GM12875 (cell line): ENCODE measurements at regions not wholly inside any gene's neighbourhood (a gene's known extent, or its start where the extent isn't known, plus 50 kb on each side); places are given as distances from the start of the nearest gene placed in this dataset.

ENCODE experiments used
- H3K4me3 ChIP-seq: one replicate; pipeline ENCODE4 v1.5.1; 2011; ENCODE audit warnings: low read depth, low read length, control low read depth
- TF ChIP-seq, protein P1 (sequence below): IDR thresholded peaks from 2 replicates; pipeline ENCODE4 v1.5.1; 2011; ENCODE audit warnings: low read depth, mild to moderate bottlenecking, control low read depth, inconsistent platforms, low read length, moderate library complexity, borderline replicate concordance; ENCODE audit not compliant: insufficient read depth

DNA sequence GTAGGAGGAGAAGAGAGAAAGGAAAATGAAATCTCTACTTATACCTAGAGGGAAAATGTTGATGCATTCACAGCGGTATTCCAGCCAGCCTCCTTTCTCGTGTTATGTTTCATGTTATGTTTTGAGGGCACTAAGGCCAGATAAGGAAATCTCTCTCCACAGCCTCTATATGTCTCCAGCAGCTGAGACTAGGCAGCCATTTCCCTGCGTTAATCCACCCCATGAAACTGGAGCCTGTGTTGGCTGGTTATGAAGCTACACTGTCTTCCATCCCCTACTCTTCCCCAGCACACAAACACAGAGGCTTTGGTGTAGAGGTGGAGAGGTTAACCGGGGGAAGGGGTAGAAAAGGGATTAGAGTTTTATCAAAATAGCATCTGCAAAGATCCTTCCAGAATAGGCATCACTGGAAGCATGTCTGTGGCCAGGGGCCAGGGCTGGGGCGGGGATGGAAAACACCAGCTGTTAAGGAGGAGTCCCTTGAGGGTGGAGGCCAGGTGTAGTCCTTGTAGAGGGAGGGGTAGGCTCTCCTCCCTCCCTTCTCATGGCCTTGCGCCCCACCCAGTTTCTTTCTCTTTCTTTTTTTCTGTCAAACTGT lies 100.9 kb upstream of the TNP1 start:
- TF ChIP-seq, protein P1, sequence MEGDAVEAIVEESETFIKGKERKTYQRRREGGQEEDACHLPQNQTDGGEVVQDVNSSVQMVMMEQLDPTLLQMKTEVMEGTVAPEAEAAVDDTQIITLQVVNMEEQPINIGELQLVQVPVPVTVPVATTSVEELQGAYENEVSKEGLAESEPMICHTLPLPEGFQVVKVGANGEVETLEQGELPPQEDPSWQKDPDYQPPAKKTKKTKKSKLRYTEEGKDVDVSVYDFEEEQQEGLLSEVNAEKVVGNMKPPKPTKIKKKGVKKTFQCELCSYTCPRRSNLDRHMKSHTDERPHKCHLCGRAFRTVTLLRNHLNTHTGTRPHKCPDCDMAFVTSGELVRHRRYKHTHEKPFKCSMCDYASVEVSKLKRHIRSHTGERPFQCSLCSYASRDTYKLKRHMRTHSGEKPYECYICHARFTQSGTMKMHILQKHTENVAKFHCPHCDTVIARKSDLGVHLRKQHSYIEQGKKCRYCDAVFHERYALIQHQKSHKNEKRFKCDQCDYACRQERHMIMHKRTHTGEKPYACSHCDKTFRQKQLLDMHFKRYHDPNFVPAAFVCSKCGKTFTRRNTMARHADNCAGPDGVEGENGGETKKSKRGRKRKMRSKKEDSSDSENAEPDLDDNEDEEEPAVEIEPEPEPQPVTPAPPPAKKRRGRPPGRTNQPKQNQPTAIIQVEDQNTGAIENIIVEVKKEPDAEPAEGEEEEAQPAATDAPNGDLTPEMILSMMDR = no peak
- H3K4me3 ChIP-seq = no peak overlapping the region

DNA sequence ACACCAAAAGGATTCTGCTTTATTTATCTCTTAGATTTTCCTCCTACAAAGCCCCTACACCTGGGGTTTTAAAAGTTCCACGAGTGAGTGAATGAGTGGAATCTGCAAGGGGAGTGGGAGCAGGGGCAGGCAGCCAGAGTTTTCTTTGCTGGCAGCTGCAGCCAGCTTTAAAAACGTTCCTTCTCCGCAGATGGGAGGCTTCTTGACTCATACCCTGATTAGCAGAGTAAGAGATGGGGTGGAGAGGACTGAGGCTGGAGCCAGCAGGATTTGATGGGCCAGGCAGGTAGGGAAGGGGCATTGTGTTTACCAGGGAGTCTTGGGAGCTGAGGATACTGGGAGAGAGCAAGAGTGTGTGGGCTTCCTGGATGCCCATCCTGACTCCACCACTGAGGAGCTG lies 99.6 kb upstream of the TNP1 start:
- no peak overlapping the region for H3K4me3 ChIP-seq
- TF ChIP-seq, protein P1 = no peak

DNA sequence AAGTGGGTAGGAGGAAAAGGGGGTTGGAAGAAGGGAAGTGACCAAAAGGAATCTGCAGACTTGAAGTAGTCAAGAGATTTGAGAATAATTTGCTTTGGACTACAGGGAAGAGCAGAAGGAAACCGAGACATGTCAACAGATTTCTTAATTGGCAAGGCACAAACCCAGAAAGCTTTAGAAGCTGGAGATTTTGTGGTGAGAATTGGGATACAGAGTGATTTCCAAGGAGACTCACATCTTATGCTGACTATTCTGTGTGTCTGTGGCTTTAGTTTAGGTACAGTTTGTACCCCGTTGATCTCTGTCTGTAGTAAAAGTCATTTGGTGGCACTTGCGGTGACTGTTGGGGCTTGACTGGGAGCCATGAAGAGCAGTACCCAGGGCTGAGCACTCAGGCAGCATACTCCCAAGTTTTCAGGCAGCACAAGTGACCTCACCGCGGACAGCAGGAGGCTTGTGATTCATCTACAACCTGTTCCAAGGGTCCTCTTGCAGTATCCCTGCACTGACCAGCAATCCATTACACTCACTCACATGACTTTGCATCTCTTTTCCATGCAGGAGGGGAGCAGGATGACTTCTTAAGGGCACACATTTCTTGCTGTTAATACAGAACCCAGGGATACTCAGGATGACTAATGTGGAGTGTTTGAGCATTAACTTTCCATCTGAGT lies 97.1 kb upstream of the TNP1 start:
- TF ChIP-seq, protein P1 = no peak
- H3K4me3 ChIP-seq = no peak overlapping the region

DNA sequence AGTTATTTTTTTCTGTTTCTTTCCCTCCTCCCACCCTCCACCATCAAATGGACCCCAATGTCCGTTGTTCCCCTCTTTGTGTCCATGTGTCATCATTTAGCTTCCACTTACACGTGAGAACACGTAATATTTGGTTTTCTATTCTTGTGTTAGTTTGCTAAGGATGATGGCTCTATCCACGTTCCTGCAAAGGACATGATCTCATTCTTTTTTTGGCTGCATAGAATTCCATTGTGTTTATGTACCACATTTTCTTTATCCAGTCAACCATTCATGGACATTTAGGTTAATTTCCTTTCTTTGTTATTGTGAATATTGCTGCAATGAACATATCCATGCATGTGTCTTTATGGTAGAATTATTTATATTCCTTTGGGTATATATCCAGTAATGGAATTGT lies 91.3 kb upstream of the TNP1 start:
- no peak overlapping the region for H3K4me3 ChIP-seq
- TF ChIP-seq, protein P1 = no peak

DNA sequence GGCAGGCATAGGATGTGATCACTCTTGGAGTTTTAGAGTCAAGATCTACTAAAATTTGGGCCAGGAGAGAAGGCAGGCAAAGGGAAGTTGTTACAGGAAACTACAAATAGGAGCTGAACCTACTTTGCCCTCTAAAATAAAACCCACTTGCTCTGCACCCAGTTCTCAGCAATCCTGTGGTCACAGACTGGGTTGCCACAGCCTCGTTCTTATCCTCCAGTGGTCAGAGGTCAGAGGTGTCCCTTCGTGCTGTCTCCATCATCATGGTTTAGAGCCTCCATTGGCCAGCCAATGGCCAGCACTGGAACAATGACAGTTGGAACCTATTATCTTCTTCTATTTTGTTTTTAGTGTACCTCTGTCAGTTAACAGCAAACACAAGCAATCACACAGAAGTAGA lies 90.7 kb upstream of the TNP1 start:
- no peak overlapping the region for H3K4me3 ChIP-seq
- TF ChIP-seq, protein P1 = no peak

DNA sequence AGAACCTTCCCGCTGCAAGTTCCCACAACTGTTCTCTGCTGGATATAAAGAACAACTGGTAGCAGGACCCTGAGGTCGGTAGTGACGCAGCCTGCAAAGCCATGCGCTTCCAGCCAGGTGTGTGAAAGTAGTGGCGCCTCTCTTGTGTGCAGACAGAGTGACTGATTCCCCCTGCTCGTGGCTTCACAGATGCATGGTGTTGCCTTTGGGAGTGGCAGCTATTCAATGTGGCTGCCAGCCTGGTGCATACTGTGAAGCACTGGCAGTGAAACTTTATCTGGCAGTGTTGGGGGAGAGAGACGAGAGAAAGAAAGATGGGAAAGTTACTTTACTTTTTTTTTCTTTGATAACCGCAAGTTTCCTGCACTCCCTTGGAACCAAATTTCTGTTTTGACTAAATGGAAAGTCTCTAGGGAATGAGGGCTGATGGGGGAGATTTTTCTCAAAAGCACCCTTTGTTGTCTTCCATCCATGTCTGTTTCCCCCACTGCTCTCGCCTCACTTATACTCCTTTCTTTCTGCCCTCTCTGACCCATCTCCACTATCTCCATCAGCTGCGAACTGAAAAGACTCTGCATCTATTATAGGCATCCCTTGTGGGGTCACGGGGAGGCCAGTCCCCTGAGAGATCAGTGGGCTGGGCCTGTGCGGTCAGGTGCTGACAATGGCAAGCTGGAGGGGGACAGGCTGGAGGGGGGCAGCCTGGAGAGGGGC lies 90.0 kb upstream of the TNP1 start:
- TF ChIP-seq, protein P1 = no peak
- H3K4me3 ChIP-seq = no peak overlapping the region
